HG02588 (cell line): ENCODE measurements at regions not wholly inside any gene's neighbourhood (a gene's known extent, or its start where the extent isn't known, plus 50 kb on each side); places are given as distances from the start of the nearest gene placed in this dataset.
A peak's percentile ranks its signal among the peaks of the same experiment; 100 is the strongest.

Source experiments
- ATAC-seq: cut with Tn5 transposase; IDR thresholded peaks from one replicate; pipeline ENCODE4 v1.9.1; 2021; ENCODE audit warnings: mild to moderate bottlenecking, moderate library complexity; ENCODE audit not compliant: unreplicated experiment

DNA sequence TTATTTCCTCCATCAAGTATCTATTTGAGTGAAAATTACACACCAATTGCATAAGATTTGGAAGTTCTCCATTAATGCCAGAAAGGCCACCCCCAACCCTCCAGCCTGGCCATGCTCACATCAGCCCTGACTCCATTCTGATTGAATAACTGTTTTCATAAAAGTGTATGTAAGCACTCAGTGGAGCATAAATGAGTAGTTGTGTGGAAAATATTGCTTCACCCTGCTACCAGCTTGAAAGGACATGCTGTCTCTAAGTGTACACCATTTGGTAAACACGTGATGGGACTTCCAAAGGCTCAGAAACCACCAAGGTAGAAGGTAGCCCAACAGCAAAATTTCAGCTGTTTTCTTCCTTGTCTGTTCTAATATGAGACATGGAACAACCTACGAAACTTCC, 393.8 kb downstream of the ZNF385D start:
- ATAC-seq, result no peak

DNA sequence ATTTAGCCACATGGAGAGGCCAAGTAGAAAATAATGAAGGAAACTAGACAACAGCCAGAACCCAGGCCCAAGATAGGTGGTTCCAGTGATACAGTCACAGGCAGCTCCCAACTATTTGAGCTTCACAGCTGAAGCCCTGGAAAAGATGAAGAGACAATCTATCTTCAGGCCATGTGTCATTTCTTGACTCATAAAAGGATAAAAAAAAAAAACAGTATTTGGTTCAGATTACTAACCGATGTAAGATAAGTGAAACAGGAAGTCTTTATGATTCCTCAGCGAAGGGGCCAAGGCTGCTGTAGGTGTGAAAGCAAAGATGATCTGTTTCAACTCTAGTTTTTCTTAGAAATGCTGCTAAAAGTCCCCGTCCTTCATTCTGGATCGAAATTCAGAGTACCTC, 394.6 kb downstream of the ZNF385D start:
- ATAC-seq, result no peak

DNA sequence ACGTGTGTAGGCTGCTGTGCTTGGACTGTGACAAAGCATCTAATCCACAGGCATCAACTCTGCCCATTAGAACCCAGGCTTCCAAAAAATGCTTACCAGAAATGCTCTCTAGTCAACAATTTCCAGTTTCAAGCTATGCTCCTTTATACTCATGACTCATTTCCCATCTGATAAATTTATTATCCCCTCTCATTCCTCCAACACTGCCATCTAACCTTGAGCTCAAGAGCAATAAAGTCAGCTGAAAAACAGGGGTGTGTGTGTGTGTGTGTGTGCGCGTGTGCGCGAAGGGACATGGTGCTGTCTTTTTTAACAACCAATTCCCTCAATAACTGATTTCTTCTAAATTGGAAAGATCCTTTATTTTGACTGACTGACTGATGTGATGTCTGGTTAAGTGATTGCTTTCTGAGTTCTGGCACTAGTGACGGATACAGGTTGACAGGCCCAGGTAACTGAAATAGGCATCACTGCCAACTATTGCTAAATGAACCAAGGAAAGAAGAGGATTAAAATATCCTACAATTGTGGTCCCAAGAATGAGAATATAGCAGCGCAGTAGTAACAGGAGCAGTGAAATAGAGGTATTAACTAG, 405.5 kb downstream of the ZNF385D start:
- no peak for ATAC-seq

DNA sequence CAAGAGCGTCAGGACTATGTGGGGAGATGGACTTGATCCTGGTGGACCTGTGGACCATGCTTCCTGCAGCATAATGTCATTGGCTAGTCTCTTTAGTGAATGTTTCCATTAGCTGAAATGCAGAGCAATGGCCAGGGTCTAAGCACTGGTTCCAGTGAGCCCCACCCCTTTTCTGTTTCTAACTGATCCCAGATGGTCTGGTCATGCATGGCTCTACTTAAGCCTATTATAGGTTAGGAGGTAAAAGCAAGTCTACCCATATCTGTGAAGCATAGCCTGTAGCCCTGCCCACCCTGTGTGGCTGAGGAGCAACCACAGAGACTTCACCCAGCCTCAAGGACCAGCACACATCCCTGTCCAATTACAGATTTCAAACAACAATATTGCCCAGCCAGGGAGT, 419.2 kb downstream of the ZNF385D start:
- no peak for ATAC-seq

DNA sequence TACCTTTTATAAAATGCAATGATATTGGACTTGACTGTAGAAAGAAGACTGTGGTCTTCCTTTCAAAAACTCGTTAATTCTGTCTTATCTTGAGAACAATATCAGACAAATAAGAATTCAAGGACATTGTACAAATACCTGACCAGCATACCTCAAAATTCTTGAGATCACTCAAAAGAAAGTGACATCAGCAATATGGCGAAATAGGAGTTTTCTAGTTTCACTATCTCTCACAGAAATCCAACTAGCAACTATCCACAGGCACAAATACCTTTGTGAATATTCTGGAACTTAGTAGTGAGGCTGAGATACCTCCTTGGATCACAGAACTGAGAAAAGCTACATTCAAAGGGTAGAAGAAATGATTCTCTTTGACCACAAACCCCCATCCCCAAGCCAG, 419.7 kb downstream of the ZNF385D start:
- ATAC-seq, result no peak

DNA sequence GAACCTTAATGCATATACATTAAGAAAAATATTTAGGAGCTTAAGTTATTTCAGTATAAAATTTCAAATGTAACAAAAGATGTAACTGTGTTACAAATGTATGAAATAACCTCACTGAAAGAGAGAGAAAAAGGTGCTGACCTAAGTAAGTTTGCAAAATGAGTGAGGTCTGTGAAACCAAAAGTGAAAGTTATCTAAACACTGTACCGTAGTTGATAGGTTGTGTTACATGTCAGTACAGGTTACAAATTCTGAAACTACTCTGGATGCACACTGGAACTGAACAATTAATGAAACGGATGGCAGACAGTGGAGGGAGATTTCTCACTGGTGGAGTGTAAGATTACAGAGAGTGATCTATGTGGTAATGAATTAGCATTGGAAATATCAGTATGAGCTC, 420.7 kb downstream of the ZNF385D start:
- peak; percentile 73 for ATAC-seq

DNA sequence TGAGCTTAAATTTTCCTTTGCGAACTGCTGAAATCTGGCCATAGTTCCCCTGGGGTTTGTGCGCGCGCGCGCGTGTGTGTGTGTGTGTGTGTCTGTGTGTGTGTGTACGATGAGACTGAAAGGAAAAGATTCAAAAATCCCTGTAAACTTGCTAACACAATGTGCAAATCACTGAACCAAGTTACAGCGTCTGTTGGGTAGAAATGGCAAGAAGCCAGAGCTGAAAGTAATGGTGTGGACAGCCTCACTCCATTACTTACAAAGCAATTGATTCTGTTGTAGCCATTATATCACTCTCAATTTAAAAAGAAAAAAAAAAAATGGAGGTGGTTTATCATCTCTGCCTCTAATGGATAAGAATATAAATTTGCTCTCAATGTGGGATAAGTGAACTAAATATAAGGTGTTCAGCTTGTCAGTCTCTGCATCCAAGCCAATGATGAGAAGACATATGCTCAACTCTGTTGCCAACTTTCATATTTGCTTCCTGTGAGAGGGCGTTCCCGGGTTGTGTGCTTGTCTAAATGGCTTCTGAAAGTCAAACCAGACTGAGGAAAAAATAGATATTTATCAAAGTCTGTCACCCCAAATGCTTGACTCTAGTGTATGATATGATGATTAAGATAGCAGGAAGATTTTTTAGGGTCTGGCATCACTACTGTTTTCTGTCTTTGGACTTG, 422.2 kb downstream of the ZNF385D start:
- no peak for ATAC-seq

DNA sequence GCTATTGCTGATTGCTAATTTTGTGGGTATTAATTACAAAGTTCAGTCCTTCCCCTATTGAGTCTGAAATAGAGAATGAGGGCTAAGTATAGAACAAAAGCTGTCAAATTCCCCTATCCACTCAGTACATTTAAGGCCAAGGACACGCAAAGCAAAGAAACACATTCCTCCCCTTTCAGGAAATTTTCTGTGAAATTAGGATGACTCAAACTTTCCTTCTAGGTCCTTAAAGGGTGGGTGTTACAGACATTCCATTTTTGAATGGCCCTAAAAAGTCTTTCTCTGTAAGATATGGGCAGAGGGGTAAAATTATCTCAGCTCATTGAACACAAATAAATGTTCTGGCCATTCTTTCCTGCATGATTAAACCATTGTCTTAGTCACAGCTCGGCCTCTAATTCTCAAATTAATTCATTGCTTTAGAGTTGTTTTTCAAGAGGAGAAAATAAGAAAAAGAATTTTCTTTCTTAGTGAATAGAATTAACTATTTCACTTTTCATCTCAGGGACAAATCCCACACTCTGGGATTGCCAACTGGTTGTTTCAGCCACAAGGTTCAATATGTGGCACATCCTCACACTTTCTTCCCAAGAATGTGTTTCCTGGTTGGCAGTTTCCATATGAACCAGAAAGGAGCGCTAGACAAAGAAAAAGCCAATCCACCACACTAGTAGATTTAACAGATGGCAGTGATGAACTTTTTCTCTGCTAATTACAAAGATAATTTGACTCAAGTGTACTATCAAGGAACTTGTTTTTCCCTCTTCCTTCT, 424.1 kb downstream of the ZNF385D start:
- ATAC-seq, result no peak

DNA sequence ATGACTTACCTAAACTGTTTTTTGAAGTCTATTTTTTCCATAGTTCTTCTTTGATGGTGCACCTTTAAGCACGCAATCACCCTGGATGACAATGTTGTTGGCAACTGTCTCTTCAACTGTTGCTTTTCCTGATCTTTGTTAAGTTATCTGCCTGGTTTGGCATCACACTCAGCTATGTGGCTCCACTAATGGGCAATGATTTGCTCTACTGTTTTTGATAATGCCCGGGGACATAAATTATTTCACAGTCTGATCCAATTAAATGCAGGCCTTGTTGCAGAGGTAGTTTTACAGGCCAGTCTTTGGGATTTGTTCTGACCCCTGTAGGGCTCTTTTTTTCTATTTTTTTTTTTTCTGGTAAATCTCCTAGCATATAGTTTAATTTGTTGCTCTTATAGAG, 436.3 kb downstream of the ZNF385D start:
- no peak for ATAC-seq

DNA sequence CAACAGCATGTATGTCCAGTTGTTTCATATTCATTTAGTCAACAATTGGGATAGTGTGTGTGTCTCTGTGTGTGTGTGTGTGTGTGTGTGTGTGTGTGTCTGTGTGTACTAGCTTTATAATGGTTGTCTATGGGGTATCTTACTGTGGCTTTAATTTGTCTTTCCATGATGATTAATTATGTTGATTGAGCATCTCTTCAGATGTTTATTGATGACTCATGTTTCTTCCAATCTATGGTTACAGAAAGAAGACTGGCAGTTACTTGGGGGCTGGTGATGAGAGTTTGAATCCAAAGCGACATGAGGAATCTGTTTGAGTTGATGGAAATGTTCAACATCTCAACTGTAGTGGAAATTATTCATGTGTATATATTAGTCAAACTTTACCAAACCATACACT, 440.1 kb downstream of the ZNF385D start:
- ATAC-seq, result no peak

DNA sequence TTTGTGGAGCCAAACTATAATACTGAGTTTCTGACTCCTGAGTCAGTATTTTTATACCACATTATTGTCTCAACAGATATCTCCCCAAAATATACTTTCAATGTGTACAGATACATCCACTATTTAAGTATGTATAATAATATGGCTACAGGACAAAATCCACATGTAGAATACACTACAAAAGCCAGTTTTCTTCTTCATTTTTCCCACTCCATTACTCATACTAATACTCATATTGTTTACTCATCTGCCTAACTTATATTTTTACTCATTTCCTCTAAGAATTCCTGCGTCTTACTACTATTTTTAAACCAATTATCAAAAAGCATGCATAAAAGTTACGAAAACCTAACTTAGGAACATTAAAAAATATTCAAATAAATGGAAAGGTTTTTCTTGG, 440.8 kb downstream of the ZNF385D start:
- no peak for ATAC-seq

DNA sequence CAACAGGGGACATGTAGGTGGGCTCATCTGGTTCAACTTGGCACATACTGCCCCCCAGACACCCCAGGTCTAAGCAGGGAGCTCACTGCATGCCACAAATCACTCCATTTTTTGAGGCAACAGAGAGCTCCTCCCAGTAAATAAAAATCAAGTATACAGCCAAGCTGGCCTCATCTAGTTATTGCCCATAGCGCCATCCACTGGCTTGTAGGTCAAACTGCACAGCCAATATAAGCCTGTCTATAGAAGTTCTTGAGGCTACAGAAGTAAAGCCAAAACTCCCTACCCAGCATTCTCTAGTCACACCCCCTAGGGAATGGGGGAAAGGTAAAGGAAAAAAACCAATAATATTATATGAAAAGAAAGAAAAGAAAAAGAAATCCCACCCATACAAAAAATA, 453.7 kb downstream of the ZNF385D start:
- no peak for ATAC-seq

DNA sequence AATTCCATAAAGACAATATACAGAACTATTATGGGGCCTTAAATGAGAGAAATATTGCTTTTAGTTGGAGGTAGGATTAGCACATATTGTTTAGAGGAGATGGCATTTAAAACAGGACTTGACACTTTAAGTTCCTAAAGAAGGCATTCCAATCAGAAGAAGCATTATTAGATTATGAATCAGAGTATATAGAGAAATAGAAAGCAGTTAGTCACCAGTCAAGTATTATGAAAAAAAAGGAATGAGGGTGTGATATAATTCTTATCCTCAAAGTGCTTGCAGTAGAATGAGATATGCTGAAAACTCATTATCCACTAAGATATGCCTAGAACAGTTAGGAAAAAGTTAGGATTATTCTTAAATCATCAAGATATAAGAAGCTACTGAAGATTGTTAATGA, 456.2 kb downstream of the ZNF385D start:
- no peak for ATAC-seq

DNA sequence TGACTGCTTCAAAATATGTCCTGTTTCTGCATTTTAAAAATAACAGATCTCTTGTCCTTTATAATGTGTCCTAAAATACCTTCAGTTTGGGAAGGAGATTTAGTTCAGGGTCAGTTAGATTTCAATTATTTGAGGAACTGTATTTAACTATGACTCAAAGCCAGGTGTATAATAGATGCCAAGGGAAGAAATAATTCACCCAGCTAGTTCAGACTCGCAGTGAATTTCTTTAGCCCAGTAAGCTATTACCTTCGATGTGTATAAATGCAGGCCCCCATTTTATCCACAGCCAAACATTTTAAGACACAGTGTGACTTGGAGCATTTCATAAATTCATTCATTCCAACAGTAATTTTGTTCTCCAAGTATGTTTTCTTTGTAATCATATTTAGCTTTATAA, 458.0 kb downstream of the ZNF385D start:
- no peak for ATAC-seq

DNA sequence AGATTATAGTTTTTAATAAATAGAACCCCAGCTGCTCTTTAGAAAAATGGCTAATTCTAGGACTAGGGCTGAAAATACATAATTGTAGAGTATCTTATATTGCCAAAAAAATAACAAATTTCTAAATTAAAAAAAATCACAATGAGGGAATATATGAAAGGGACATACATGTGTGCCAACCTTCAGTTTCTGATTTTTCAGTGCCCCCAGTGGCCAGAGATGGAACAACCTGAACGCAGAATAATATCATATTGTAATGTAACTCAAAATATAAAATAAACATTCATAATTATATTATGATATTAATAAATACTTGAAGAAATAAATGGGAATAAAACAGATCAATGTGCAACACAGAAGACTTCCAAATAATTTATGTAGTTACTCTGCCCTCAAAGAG, 460.5 kb downstream of the ZNF385D start:
- no peak for ATAC-seq

DNA sequence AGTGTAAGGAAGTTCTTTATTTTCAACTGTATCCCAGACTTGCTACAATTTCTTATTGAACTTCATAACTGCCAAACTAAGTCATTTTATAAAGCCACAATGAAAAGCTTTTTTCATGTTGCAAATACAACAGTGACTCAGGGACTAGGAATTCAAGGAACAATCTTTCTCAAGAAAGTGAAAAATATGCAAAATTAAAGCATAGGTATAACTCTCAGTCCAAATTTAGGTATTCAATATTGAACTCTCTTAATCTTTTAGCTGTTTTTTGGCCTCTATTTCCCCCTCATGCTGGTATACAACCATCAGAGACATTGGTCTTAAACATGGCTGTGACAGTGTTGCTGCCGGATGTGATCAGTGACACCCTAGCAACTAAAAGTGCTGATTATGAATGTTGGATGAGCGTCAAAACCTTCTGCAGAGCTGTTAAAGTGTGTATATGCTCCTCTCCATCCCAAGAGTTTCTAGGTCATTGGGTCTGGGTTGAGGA, 476.9 kb downstream of the ZNF385D start:
- ATAC-seq, result no peak

DNA sequence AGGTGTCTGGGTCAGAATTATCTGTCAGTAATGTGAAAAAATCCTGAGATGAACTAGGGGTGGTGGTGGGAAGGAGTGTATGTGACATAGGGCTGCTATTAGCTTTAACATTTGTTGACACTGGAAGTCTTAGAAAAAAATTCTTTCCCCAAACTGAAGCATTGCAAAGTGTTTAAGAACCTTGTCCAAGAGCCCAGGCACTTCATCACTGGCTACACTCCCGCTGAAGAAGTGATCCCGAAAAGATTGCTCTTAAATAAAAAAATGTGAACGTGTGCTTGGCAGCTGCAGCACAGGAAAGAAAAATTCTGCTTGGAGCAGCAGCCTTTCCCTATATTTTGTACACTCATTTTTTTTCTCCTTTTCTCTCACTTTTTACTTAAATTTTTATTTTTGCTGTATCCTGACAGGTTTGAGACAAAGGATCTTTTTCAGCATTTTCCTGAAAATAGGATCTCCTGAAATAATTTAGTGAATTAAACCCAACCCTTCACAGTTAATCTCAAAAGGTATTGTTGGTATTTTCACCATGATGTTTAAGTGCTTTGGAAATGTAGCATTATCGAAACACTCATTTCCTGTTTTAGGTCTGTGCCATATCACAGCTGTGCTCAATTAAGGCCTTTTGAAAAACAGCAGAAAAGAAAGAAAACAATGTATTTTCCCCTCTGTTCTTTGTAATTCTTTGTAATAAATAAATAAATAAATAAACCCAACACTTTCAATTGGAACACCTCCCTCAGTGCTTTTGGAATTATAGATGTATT, 477.6 kb downstream of the ZNF385D start:
- ATAC-seq, result no peak

DNA sequence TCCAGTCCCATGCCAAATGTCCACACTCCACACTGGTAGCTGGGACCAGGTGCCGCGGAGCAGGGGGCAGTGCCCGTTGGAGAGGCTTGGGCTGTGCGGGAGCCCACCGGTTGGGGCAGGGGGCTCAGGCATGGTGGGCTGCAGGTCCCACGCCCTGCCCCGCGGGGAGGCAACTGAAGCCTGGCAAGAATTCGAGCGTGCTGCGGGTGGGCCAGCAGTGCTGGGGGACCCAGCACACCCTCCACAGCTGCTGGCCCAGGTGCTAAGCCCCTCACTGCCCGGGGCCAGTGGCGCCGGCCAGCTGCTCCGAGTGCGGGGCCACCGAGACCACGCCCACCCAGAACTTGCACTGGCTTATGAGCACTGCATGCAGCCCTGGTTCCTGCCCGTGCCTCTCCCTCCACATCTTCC, 479.4 kb downstream of the ZNF385D start:
- ATAC-seq, result no peak

DNA sequence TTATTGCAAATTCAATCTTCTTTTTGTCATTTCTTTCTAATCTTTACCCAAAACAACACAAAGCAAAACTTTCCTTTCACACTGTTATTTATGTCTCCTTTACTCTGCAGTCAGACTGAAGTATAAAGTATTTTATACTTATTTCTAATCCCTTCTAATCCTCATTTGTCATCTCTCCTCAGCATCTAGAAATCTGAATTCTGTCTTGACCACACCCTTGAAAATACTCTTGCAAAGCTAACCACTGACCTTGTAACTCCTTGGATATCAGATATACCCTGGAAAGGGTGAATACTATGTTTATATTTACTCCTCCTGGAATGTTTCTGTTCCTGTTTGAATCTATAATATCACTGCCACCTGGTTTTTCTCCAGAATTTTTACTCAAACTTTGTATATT, 481.1 kb downstream of the ZNF385D start:
- no peak for ATAC-seq

DNA sequence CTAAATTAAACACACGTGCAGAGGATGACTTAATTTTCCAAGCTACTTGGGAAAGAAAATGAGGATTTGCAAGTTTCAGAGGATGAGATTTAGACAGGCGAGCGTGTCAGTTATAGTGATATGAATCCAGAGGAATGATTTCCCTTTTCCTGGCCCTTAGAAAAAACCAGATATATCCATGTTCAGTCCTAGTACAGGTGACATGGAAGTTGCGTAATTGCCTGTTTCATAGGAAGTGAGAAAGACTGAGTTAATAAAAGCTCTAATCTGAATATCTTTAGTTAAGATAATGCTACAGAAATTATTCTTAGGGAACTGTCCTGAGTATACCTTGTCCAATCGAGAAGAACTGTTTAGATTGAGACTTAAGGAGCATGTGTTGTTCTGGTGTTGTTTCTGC, 490.5 kb downstream of the ZNF385D start:
- ATAC-seq, result no peak

DNA sequence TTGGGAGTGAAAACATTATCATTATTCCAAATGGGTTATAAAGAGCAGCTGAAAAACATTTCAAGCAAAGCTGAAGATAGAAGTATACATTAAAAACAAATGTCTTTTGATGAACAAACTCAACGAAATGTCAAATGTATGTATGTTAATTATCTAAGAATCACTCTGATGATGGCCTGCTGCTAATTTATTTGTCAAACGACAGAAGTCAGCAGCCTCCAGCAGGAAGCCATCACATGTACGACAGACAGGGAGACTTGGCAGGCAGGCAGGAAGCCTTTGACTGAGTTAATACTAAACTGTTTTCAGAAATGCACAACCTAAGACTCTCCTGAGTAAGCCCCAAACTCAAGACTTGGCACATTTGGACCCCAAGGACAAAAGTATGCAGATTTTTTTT, 491.1 kb downstream of the ZNF385D start:
- no peak for ATAC-seq
